HG02973 (cell line): ENCODE measurements at regions not wholly inside any gene's neighbourhood (a gene's known extent, or its start where the extent isn't known, plus 50 kb on each side); places are given as distances from the start of the nearest gene placed in this dataset.
"Not testable (repeated sequence)": the region's sequence is repeated elsewhere in the genome, so short reads cannot be mapped to it uniquely, and the experiment has no call there.

Experiments used
- ATAC-seq: cut with Tn5 transposase; IDR thresholded peaks from one replicate; pipeline ENCODE4 v1.9.1; 2021; ENCODE audit warnings: moderate library complexity; ENCODE audit not compliant: unreplicated experiment

GRCh38 chr4:63105839-63106238 lies 1303.4 kb downstream of the TECRL start:
- no peak for ATAC-seq

- no peak for ATAC-seq
Measured at GRCh38 chr4:63090641-63091040, 1318.6 kb downstream of the TECRL start.

- no peak for ATAC-seq
Measured at GRCh38 chr4:63085091-63085490, 1324.2 kb downstream of the TECRL start.

- ATAC-seq: no peak
Measured at GRCh38 chr4:63080934-63081333, 1328.3 kb downstream of the TECRL start.

- ATAC-seq: no peak
Measured at GRCh38 chr4:63063760-63064159, 1345.5 kb downstream of the TECRL start.

- ATAC-seq: not testable (repeated sequence)
Measured at GRCh38 chr4:63062891-63063290, 1346.4 kb downstream of the TECRL start.

GRCh38 chr4:63049726-63050125 lies 1359.5 kb downstream of the TECRL start:
- no peak for ATAC-seq

GRCh38 chr4:63049278-63049677 lies 1360.0 kb downstream of the TECRL start:
- no peak for ATAC-seq

GRCh38 chr4:63036159-63036866 lies 1372.9 kb downstream of the TECRL start:
- no peak for ATAC-seq

GRCh38 chr4:63029380-63029779 lies 1379.9 kb downstream of the TECRL start:
- no peak for ATAC-seq

- ATAC-seq: no peak
Measured at GRCh38 chr4:63020661-63021060, 1388.6 kb downstream of the TECRL start.

GRCh38 chr4:63017300-63017699 lies 1392.0 kb downstream of the TECRL start:
- no peak for ATAC-seq

GRCh38 chr4:62970846-62971245 lies 1438.4 kb downstream of the TECRL start:
- no peak for ATAC-seq

- no peak for ATAC-seq
Measured at GRCh38 chr4:62960415-62960814, 1448.8 kb downstream of the TECRL start.

- ATAC-seq: no peak
Measured at GRCh38 chr4:62953752-62954151, 1455.5 kb downstream of the TECRL start.

- no peak for ATAC-seq
Measured at GRCh38 chr4:62952366-62952765, 1456.9 kb downstream of the TECRL start.

GRCh38 chr4:62948108-62948507 lies 1461.1 kb downstream of the TECRL start:
- no peak for ATAC-seq

- no peak for ATAC-seq
Measured at GRCh38 chr4:62940229-62940628, 1469.0 kb downstream of the TECRL start.

GRCh38 chr4:62930884-62931283 lies 1478.4 kb downstream of the TECRL start:
- ATAC-seq: no peak

- ATAC-seq: no peak
Measured at GRCh38 chr4:62928483-62928882, 1480.8 kb downstream of the TECRL start.

GRCh38 chr4:62927574-62927973 lies 1481.7 kb downstream of the TECRL start:
- no peak for ATAC-seq

GRCh38 chr4:62923783-62924182 lies 1485.5 kb downstream of the TECRL start:
- ATAC-seq: no peak

- ATAC-seq: no peak
Measured at GRCh38 chr4:62917649-62918048, 1491.6 kb downstream of the TECRL start.
